DMS 273 (cell line): ENCODE measurements at regions not wholly inside any gene's neighbourhood (a gene's known extent, or its start where the extent isn't known, plus 50 kb on each side); places are given as distances from the start of the nearest gene placed in this dataset.

ENCODE experiments used
- DNase-seq: peaks from one replicate; lab custom pipeline; 2025; ENCODE audit not compliant: unreplicated experiment; lab: John Stamatoyannopoulos, UW

- no peak for DNase-seq
Measured at GRCh38 chr12:115710104-115710564, 567.4 kb downstream of the MED13L start.

GRCh38 chr12:115709540-115710011 is 567.9 kb downstream of the MED13L start:
- DNase-seq: peak; percentile 5

GRCh38 chr12:115708801-115709200 is 568.7 kb downstream of the MED13L start:
- no peak for DNase-seq

GRCh38 chr12:115700896-115701465 is 576.5 kb downstream of the MED13L start:
- DNase-seq: no peak

GRCh38 chr12:115700081-115700480 is 577.4 kb downstream of the MED13L start:
- no peak for DNase-seq

GRCh38 chr12:115698257-115698656 is 579.2 kb downstream of the MED13L start:
- no peak for DNase-seq

- DNase-seq: no peak
Measured at GRCh38 chr12:115697340-115697739, 580.2 kb downstream of the MED13L start.

GRCh38 chr12:115694564-115694963 is 582.9 kb downstream of the MED13L start:
- DNase-seq: no peak

- DNase-seq: no peak
Measured at GRCh38 chr12:115693970-115694369, 583.5 kb downstream of the MED13L start.

- DNase-seq: no peak
Measured at GRCh38 chr12:115691123-115691522, 586.4 kb downstream of the MED13L start.

GRCh38 chr12:115687094-115687493 is 590.4 kb downstream of the MED13L start:
- DNase-seq: no peak

GRCh38 chr12:115683240-115683780 is 594.2 kb downstream of the MED13L start:
- DNase-seq: no peak

GRCh38 chr12:115680967-115681366 is 596.5 kb downstream of the MED13L start:
- DNase-seq: no peak

- no peak for DNase-seq
Measured at GRCh38 chr12:115672506-115673080, 604.9 kb downstream of the MED13L start.

GRCh38 chr12:115672086-115672485 is 605.4 kb downstream of the MED13L start:
- DNase-seq: no peak

GRCh38 chr12:115670869-115671268 is 606.6 kb downstream of the MED13L start:
- DNase-seq: no peak

GRCh38 chr12:115667116-115667515 is 610.4 kb downstream of the MED13L start:
- no peak for DNase-seq

GRCh38 chr12:115666168-115666567 is 611.3 kb downstream of the MED13L start:
- no peak for DNase-seq

- DNase-seq: no peak
Measured at GRCh38 chr12:115661112-115661511, 616.4 kb downstream of the MED13L start.

- DNase-seq: no peak
Measured at GRCh38 chr12:115660211-115660805, 617.2 kb downstream of the MED13L start.

- DNase-seq: no peak
Measured at GRCh38 chr12:115659422-115659821, 618.1 kb downstream of the MED13L start.
